K562 (cell line): ENCODE measurements at regions not wholly inside any gene's neighbourhood (a gene's known extent, or its start where the extent isn't known, plus 50 kb on each side); places are given as distances from the start of the nearest gene placed in this dataset.

Experiments
- ATAC-seq: fragments of 200-7000 bp; cut with Tn5 transposase; 3 replicates; pipeline ENCODE4 v1.9.1; 2020; ENCODE audit warnings: moderate library complexity
- BruUV-seq: library from RNA; stranded (reverse); fragments of 400-500 nt; replicated peaks from 2 replicates; lab custom pipeline; 2021; lab: Mats Ljungman, UMichigan
- CTCF ChIA-PET: fragments of 300-600 bp; formaldehyde crosslinking; extraction: SDS; loops from one replicate; lab custom pipeline; 2021; ENCODE audit warnings: low intra/inter-chr PET ratio; lab: Yijun Ruan, JAX
- POLR2A ChIA-PET: fragments of 300-600, 350-650 bp; sonication (Branson Sonifier 250); formaldehyde crosslinking; extraction: SDS; loops from one replicate; lab custom pipeline; 2021; ENCODE audit warnings: antibody characterized with exemption, inconsistent platforms; lab: Yijun Ruan, JAX
- DNase-seq, 4 experiments: peaks; one replicate each; pipeline versions ENCODE4 v3.0.0 to v3.0.0-alpha.2; 2011 to 2018; ENCODE audit warnings: low spot score in 3 of 4, mixed read lengths in 3 of 4; ENCODE audit errors: extremely low read depth in 1 of 4
- FAIRE-seq: peaks from 2 replicates; lab custom pipeline; 2011; peaks lifted over from hg19 to GRCh38; lab: Jason Lieb, UNC
- H2AFZ ChIP-seq: 2 replicates; pipeline ENCODE4 v1.6.0; 2011; ENCODE audit warnings: low read depth, low read length, control low read depth, inconsistent platforms
- H3K27ac ChIP-seq: fragments of 200-600 bp; 3 replicates; pipeline ENCODE4 v1.8.0; 2011; ENCODE audit warnings: low read depth, mild to moderate bottlenecking, control low read depth, inconsistent platforms, low read length, moderate library complexity, mixed read lengths; ENCODE audit errors: extremely low read depth
- H3K27me3 ChIP-seq, 2 experiments: fragments of 300-600 bp in 1 of 2; 2 replicates in 1 of 2; 3 replicates in 1 of 2; pipeline versions ENCODE4 v1.6.0 to v1.8.0; 2011; ENCODE audit warnings: inconsistent platforms in 2 of 2, low read length in 2 of 2, mild to moderate bottlenecking in 1 of 2, mixed read lengths in 1 of 2, moderate library complexity in 1 of 2; ENCODE audit not compliant: control insufficient read depth in 2 of 2, insufficient read depth in 2 of 2
- H3K36me3 ChIP-seq: fragments of 300-600 bp; 3 replicates; pipeline ENCODE4 v1.8.0; 2011; ENCODE audit warnings: mild to moderate bottlenecking, low read length, inconsistent platforms; ENCODE audit not compliant: control insufficient read depth, insufficient read depth
- H3K4me1 ChIP-seq, 2 experiments: fragments of 200-600 bp in 1 of 2; replicated peaks in 1 of 2; 2 replicates in 1 of 2; 3 replicates in 1 of 2; pipeline versions ENCODE4 v1.5.1 to v1.8.0; 2011; ENCODE audit warnings: inconsistent platforms in 2 of 2, low read length in 2 of 2, mild to moderate bottlenecking in 1 of 2, mixed read lengths in 1 of 2, moderate library complexity in 1 of 2; ENCODE audit not compliant: control insufficient read depth in 2 of 2, insufficient read depth in 2 of 2
- H3K4me2 ChIP-seq: 2 replicates; pipeline ENCODE4 v1.6.1; 2011; ENCODE audit warnings: low read length, control low read depth, inconsistent platforms, mixed read lengths; ENCODE audit not compliant: insufficient read depth
- H3K4me3 ChIP-seq: fragments of 200-600 bp; sonication (generic), shearing (Covaris generic); 2 replicates; pipeline ENCODE4 v1.5.1; 2016; ENCODE audit warnings: control low read depth, inconsistent platforms
- H3K79me2 ChIP-seq: fragments of 200-600 bp; 3 replicates; pipeline ENCODE4 v1.8.0; 2011; ENCODE audit warnings: low read length, inconsistent platforms; ENCODE audit not compliant: control insufficient read depth, insufficient read depth
- H3K9ac ChIP-seq, 2 experiments: 2 replicates each; pipeline versions ENCODE4 v1.6.0 to v1.6.1; 2011; ENCODE audit warnings: low read depth in 2 of 2, low read length in 2 of 2, control low read depth in 1 of 2, inconsistent platforms in 1 of 2, mild to moderate bottlenecking in 1 of 2, mixed read lengths in 1 of 2; ENCODE audit not compliant: insufficient read depth in 1 of 2
- H3K9me1 ChIP-seq: one replicate; pipeline ENCODE4 v1.6.0; 2011; ENCODE audit warnings: inconsistent platforms, mild to moderate bottlenecking, low read length, moderate library complexity; ENCODE audit not compliant: control insufficient read depth, insufficient read depth
- H3K9me3 ChIP-seq: replicated peaks from 2 replicates; pipeline ENCODE4 v1.5.1; 2011; ENCODE audit warnings: low read depth, low read length, inconsistent platforms; ENCODE audit not compliant: control insufficient read depth, insufficient read depth
- H4K20me1 ChIP-seq: replicated peaks from 2 replicates; pipeline ENCODE4 v1.6.1; 2011; ENCODE audit warnings: low read length, inconsistent platforms, mixed read lengths; ENCODE audit not compliant: control insufficient read depth, insufficient read depth
- CEBPG ChIP-seq, 3 experiments: fragments of 200-800 bp in 1 of 3; sonication (Bioruptor generic) in 1 of 3; sonication (generic) in 1 of 3; formaldehyde crosslinking in 1 of 3; IDR thresholded peaks in 2 of 3; conservative IDR thresholded peaks in 1 of 3; 2 replicates each; pipeline versions ENCODE4 v1.6.1 to v1.8.0; 2016 to 2022; ENCODE audit warnings: missing compliant biosample characterization in 2 of 3, missing genetic modification characterization in 2 of 3, mild to moderate bottlenecking in 1 of 3, missing genetic modification reagents in 1 of 3
- E2F4 ChIP-seq: sonication (generic); formaldehyde crosslinking; IDR thresholded peaks from 2 replicates; pipeline ENCODE4 v1.8.0; 2022; ENCODE audit warnings: mild to moderate bottlenecking, low read depth, missing genetic modification reagents
- EHMT2 ChIP-seq: fragments of 450-650 bp; IDR thresholded peaks from 2 replicates; pipeline ENCODE4 v1.6.1; 2018; ENCODE audit warnings: antibody characterized with exemption
- FOXK2 ChIP-seq, 2 experiments: fragments of 450-650 bp; IDR thresholded peaks in 1 of 2; conservative IDR thresholded peaks in 1 of 2; 2 replicates each; pipeline ENCODE4 v1.6.1; 2016; ENCODE audit warnings: low read depth in 2 of 2, mild to moderate bottlenecking in 1 of 2
- HES1 ChIP-seq: fragments of 450-650 bp; IDR thresholded peaks from 2 replicates; pipeline ENCODE4 v1.6.1; 2016; ENCODE audit warnings: low read depth, mild to moderate bottlenecking, moderate library complexity
- HNRNPH1 ChIP-seq: fragments of 200-400 bp; formaldehyde crosslinking; optimal IDR thresholded peaks from 2 replicates; pipeline ENCODE3; 2017; ENCODE audit warnings: low read depth, mild to moderate bottlenecking, low read length, moderate library complexity
- NFRKB ChIP-seq: fragments of 450-650 bp; IDR thresholded peaks from 2 replicates; pipeline ENCODE4 v1.6.1; 2016; ENCODE audit warnings: low read depth
- XRCC5 ChIP-seq: fragments of 200-400 bp; formaldehyde crosslinking; IDR thresholded peaks from 2 replicates; pipeline ENCODE4 v1.6.1; 2017; ENCODE audit warnings: low read depth, mild to moderate bottlenecking, low read length
- ZBTB26 ChIP-seq: fragments of 450-650 bp; formaldehyde crosslinking; IDR thresholded peaks from 2 replicates; pipeline ENCODE4 v1.4.0; 2022; ENCODE audit warnings: missing genetic modification characterization
- ZFPM2 ChIP-seq: fragments of 250-450 bp; sonication (Bioruptor Pico); IDR thresholded peaks from 2 replicates; pipeline ENCODE4 v1.5.1; 2022; ENCODE audit warnings: mild to moderate bottlenecking
- ZNF609 ChIP-seq: sonication (generic); formaldehyde crosslinking; IDR thresholded peaks from 2 replicates; pipeline ENCODE4 v1.8.1; 2023; ENCODE audit warnings: missing genetic modification reagents, mild to moderate bottlenecking, borderline replicate concordance
- WGBS: fragments of 100-300 bp; shearing (Covaris generic); methylation state at CpG from one replicate; pipeline ENCODE4 v1.1.6; 2016; ENCODE audit warnings: low coverage, mixed read lengths; ENCODE audit not compliant: insufficient coverage; ENCODE audit errors: missing lambda C conversion rate; 5-methylcytosine and 5-hydroxymethylcytosine counted together
- in situ Hi-C: fragments of 300-500 bp; cut with MboI; formaldehyde crosslinking; loops from 4 replicates; pipeline ENCODE4 v1.15.0; 2018; ENCODE audit warnings: inconsistent platforms, mixed read lengths
- intact Hi-C: fragments of 100-400 bp; cut with micrococcal nuclease; formaldehyde crosslinking; loops from 2 replicates; pipeline ENCODE4 v1.14.2; 2022

GRCh38 chr14:81727218-81727617 is 193.6 kb upstream of the SEL1L start (continued):
- TF ChIP-seq NFRKB, result no peak

GRCh38 chr14:81728447-81728846 is 194.8 kb upstream of the SEL1L start:
- Histone ChIP-seq H3K79me2 (no peaks in the 10 kb centered on the region), H3K36me3 (no peaks in the 10 kb centered on the region), H3K27me3 (no peaks in the 10 kb centered on the region), H3K9ac (no peak overlapping the region), H4K20me1 (no peaks in the 10 kb centered on the region), H3K4me2 (no peak overlapping the region), H3K27ac (no peak overlapping the region), H3K4me1 (no peaks in the 10 kb centered on the region), H3K4me3 (no peak overlapping the region), H3K9me3 (no peaks in the 10 kb centered on the region), H3K9me1 (no peaks in the 10 kb centered on the region), H2AFZ (no peak overlapping the region)
- 0% methylated on average over 2 of the region's 2 CpGs for whole genome bisulfite sequencing
- FAIRE-seq (no peak), DNase-seq (no peak), ATAC-seq (no peak)
- ChIA-PET CTCF (no interaction called here), POLR2A (no interaction called here)
- in situ Hi-C loops, result no loop called here
- TF ChIP-seq HES1 (no peak), ZBTB26 (no peak), ZNF609 (no peak), HNRNPH1 (no peak), FOXK2 (conservative IDR thresholded peaks at IDR 0.05 in 1 of 2, IDR thresholded peaks at IDR 0.05 in 1 of 2; ENCODE audit: low read depth in 2 of 2) (no peak), EHMT2 (no peak), E2F4 (no peak), ZFPM2 (CRISPR knock-in tag) (no peak), CEBPG (CRISPR knock-in tag; IDR thresholded peaks at IDR 0.05) (no peak), CEBPG (tag; conservative IDR thresholded peaks at IDR 0.05 in 1 of 2, IDR thresholded peaks at IDR 0.05 in 1 of 2) (no peak), XRCC5 (no peak)
- no TSS peak for BruUV-seq
- intact Hi-C loops, result no loop called here
